Common myeloid progenitor, CD34-positive (primary cell): ENCODE measurements at regions not wholly inside any gene's neighbourhood (a gene's known extent, or its start where the extent isn't known, plus 50 kb on each side); places are given as distances from the start of the nearest gene placed in this dataset.
"Not testable (repeated sequence)": the region's sequence is repeated elsewhere in the genome, so short reads cannot be mapped to it uniquely, and the experiment has no call there.

Experiments
- CTCF ChIA-PET: fragments of 350-600 bp; sonication (Branson Sonifier 250); formaldehyde crosslinking; loops from one replicate; lab custom pipeline; 2021; ENCODE audit warnings: antibody characterized with exemption; lab: Charles Lee
- POLR2A ChIA-PET: fragments of 350-600 bp; sonication (Branson Sonifier 250); formaldehyde crosslinking; loops from one replicate; lab custom pipeline; 2021; ENCODE audit warnings: antibody characterized with exemption; lab: Charles Lee
- DNase-seq, 3 donors: peaks; one replicate each; pipeline versions ENCODE4 v3.0.0 to v3.0.0-alpha.2; 2013
- H3K27ac ChIP-seq, 2 experiments: 1 replicate in 1 of 2; 2 replicates in 1 of 2; pipeline ENCODE4 v1.7.0; 2013; ENCODE audit warnings: inconsistent platforms in 2 of 2, low read length in 2 of 2, mild to moderate bottlenecking in 2 of 2, low read depth in 1 of 2, moderate library complexity in 1 of 2; ENCODE audit not compliant: severe bottlenecking in 2 of 2, insufficient read depth in 1 of 2, poor library complexity in 1 of 2
- H3K27me3 ChIP-seq, 5 experiments: replicated peaks in 2 of 5; 1 replicate in 3 of 5; 2 replicates in 2 of 5; pipeline versions ENCODE4 v1.6.1 to v1.7.0; 2013; ENCODE audit warnings: low read length in 4 of 5, mild to moderate bottlenecking in 2 of 5, moderate library complexity in 2 of 5, inconsistent platforms in 1 of 5; ENCODE audit not compliant: insufficient read depth in 5 of 5, control insufficient read depth in 4 of 5
- H3K36me3 ChIP-seq, 4 experiments: 1 replicate in 2 of 4; 2 replicates in 2 of 4; pipeline versions ENCODE4 v1.6.1 to v1.7.0; 2013; ENCODE audit warnings: low read length in 3 of 4, control low read depth in 1 of 4, mild to moderate bottlenecking in 1 of 4; ENCODE audit not compliant: control insufficient read depth in 4 of 4, insufficient read depth in 4 of 4
- H3K4me1 ChIP-seq, 4 experiments: 1 replicate in 3 of 4; 2 replicates in 1 of 4; pipeline versions ENCODE4 v1.6.1 to v1.7.1; 2013; ENCODE audit warnings: low read length in 3 of 4, mild to moderate bottlenecking in 3 of 4, control low read depth in 1 of 4, inconsistent platforms in 1 of 4, moderate library complexity in 1 of 4; ENCODE audit not compliant: control insufficient read depth in 4 of 4, insufficient read depth in 4 of 4; ENCODE audit errors: control extremely low read depth in 1 of 4
- H3K4me3 ChIP-seq, 7 experiments: 1 replicate in 4 of 7; 2 replicates in 3 of 7; pipeline versions ENCODE4 v1.5.1 to v1.7.0; 2013; ENCODE audit warnings: mild to moderate bottlenecking in 7 of 7, low read length in 6 of 7, moderate library complexity in 6 of 7, inconsistent platforms in 2 of 7, low read depth in 2 of 7, control low read depth in 1 of 7; ENCODE audit not compliant: insufficient read depth in 4 of 7, control insufficient read depth in 1 of 7; ENCODE audit errors: extremely low read depth in 1 of 7
- H3K9me3 ChIP-seq, 5 experiments: 1 replicate in 4 of 5; 2 replicates in 1 of 5; pipeline versions ENCODE4 v1.6.1 to v1.7.1; 2013; ENCODE audit warnings: low read length in 4 of 5, mild to moderate bottlenecking in 2 of 5, inconsistent platforms in 1 of 5, low read depth in 1 of 5, moderate library complexity in 1 of 5; ENCODE audit not compliant: control insufficient read depth in 4 of 5, insufficient read depth in 2 of 5; ENCODE audit errors: control extremely low read depth in 1 of 5
- WGBS: methylation state at CpG from one replicate; pipeline ENCODE4 v1.1.5; 2013; ENCODE audit not compliant: insufficient coverage; 5-methylcytosine and 5-hydroxymethylcytosine counted together

DNA sequence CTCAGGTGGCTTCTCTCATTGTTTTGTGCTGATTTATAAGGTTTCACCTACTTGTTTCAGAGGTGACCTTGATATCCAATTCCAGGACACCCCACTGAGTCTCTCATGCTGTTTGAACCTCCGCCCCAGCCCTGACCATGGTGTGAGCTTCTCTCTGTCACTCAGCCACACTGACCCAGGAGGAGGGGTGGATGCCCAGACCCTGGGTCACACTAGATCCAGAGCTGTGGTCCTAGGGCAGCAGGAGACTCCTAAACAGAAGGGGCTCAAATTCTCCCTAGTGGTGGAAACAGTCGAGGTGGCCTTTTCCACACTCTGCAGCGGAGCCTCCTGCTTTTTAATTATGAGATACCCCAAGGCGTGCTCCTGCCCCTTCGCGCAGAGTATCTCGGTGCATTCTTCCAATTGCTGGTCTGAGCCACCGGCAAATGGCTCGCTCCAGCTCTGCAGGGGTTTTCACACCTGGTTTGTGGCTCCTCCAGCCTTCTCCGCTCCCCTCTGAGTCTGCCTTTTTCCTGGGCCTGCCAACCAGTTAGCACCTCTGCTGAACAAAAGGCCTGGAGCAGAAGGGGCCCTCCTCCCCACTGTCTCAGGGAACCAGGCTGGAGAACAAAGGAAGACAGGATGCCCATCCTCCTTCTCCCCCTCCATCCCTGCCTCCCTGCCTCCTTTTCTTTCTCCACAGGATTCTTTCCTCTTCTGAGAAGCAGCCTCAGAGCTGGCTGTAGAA, 147.3 kb upstream of the SPRED2 start:
- no peaks in the 10 kb centered on the region for H3K9me3 ChIP-seq
- DNase-seq: no peak
- CTCF ChIA-PET: no interaction called here
- POLR2A ChIA-PET: no interaction called here
- no peak overlapping the region for H3K27ac ChIP-seq
- no peaks in the 10 kb centered on the region for H3K27me3 ChIP-seq
- H3K36me3 ChIP-seq: no peaks in the 10 kb centered on the region
- WGBS: 87% methylated on average over 10 of the region's 10 CpGs
- no peak overlapping the region for H3K4me3 ChIP-seq
- peaks cover 0 to 10% (median 7%) of the 10 kb centered on the region in 4 experiments for H3K4me1 ChIP-seq

DNA sequence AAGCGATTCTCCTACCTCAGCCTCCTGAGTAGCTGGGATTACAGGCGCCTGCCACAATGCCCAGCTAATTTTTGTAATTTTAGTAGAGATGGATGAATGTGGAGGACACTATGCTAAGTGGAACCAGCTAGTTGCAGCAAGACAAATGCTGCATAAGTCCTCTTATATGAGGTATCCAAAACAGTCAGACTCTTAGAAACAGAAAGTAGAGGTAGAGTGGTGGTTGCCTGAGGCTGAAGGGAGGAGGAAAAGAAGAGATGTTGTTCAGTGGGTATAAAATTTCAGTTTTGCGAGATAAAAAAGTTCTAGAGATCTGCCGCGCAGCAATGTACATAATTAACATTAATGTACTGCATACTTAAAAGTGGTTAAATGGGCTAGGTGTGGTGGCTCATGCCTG, 145.3 kb upstream of the SPRED2 start:
- no peaks in the 10 kb centered on the region for H3K36me3 ChIP-seq
- no peaks in the 10 kb centered on the region for H3K9me3 ChIP-seq
- ChIA-PET POLR2A (no interaction called here), CTCF (interaction anchor here (1.2 to 1.3 kb wide), 2 partner anchors 11 to 312 kb away, joined by 3 to 4 read pairs; no protein-coding TSS in a partner anchor)
- H3K4me1 ChIP-seq: peaks cover 0 to 11% (median 8%) of the 10 kb centered on the region in 4 experiments
- DNase-seq: no peak
- 100% methylated on average over 1 of the region's 5 CpGs for WGBS
- H3K27me3 ChIP-seq: no peaks in the 10 kb centered on the region
- no peak overlapping the region for H3K4me3 ChIP-seq
- H3K27ac ChIP-seq: no peak overlapping the region

- Histone ChIP-seq H3K36me3 (no peaks in the 10 kb centered on the region), H3K4me3 (no peak overlapping the region), H3K4me1 (peaks cover 0 to 11% (median 8%) of the 10 kb centered on the region in 4 experiments), H3K27ac (no peak overlapping the region), H3K9me3 (no peaks in the 10 kb centered on the region), H3K27me3 (no peaks in the 10 kb centered on the region)
- WGBS: 96% methylated on average over 11 of the region's 12 CpGs
- POLR2A ChIA-PET: no interaction called here
- CTCF ChIA-PET: interaction anchor here (1.2 kb wide), 1 partner anchor 10 kb away, joined by 3 read pairs; no protein-coding TSS in a partner anchor
- DNase-seq: no peak
Measured at GRCh38 chr2:65576861-65577601, 144.6 kb upstream of the SPRED2 start.

GRCh38 chr2:65576278-65576677, 143.9 kb upstream of the SPRED2 start:
- CTCF ChIA-PET: interaction anchor here (0.6 to 0.7 kb wide), 3 partner anchors 12 to 345 kb away, joined by 3 to 4 read pairs (median 3); no protein-coding TSS in a partner anchor
- POLR2A ChIA-PET: interaction anchor here (0.6 kb wide), 1 partner anchor 999 kb away, joined by 3 read pairs; no protein-coding TSS in a partner anchor
- no peaks in the 10 kb centered on the region for H3K36me3 ChIP-seq
- H3K4me1 ChIP-seq: peaks cover 0 to 11% (median 8%) of the 10 kb centered on the region in 4 experiments
- no peak overlapping the region for H3K27ac ChIP-seq
- H3K27me3 ChIP-seq: no peaks in the 10 kb centered on the region
- no peak overlapping the region for H3K4me3 ChIP-seq
- H3K9me3 ChIP-seq: no peaks in the 10 kb centered on the region
- no peak for DNase-seq
- 100% methylated on average over 1 of the region's 1 CpG for WGBS

- CTCF ChIA-PET: interaction anchor here (0.6 to 0.8 kb wide), 2 partner anchors 212 to 532 kb away, joined by 3 to 4 read pairs; no protein-coding TSS in a partner anchor
Measured at GRCh38 chr2:65574993-65575392, 142.6 kb upstream of the SPRED2 start.

GRCh38 chr2:65568656-65569440, 136.4 kb upstream of the SPRED2 start:
- DNase-seq, H3K27ac ChIP-seq, H3K4me3 ChIP-seq, H3K9me3 ChIP-seq, H3K36me3 ChIP-seq, H3K27me3 ChIP-seq, CTCF ChIA-PET, POLR2A ChIA-PET, H3K4me1 ChIP-seq: not testable (repeated sequence)
- no CpG with 5 or more reads among the region's 4 CpGs for WGBS

More at GRCh38 chr2:65574993-65575392, 142.6 kb upstream of the SPRED2 start:
- H3K27ac ChIP-seq: no peak overlapping the region
- H3K4me1 ChIP-seq: peaks cover 0 to 9% (median 8%) of the 10 kb centered on the region in 4 experiments
- 0% methylated on average over 1 of the region's 4 CpGs for WGBS
- POLR2A ChIA-PET: no interaction called here
- no peaks in the 10 kb centered on the region for H3K36me3 ChIP-seq
- H3K4me3 ChIP-seq: peak overlapping the region in 1 of 7 experiments; percentile 33
- H3K27me3 ChIP-seq: no peaks in the 10 kb centered on the region
- peak in 1 of 3 donors; percentile 7 for DNase-seq
- H3K9me3 ChIP-seq: no peaks in the 10 kb centered on the region
